ENCODE measurements at regions not wholly inside any gene's neighbourhood (a gene's known extent, or its start where the extent isn't known, plus 50 kb on each side); places are given as distances from the start of the nearest gene placed in this dataset.

GRCh38 chr13:34654203-34654602 is 287.9 kb upstream of the NBEA start:
- no peaks in the 10 kb centered on the region for H3K36me3 ChIP-seq
- H3K4me1 ChIP-seq = peaks cover 0 to 14% (median 3%) of the 10 kb centered on the region in 3 donors
- ATAC-seq = no peak
- WGBS, 2 donors (ENCODE audit: low coverage in 1 of 2) = 50 to 75% methylated on average over 1 of the region's 1 CpG
- H3K27ac ChIP-seq = no peak overlapping the region
- H3K4me3 ChIP-seq = no peak overlapping the region
- no peaks in the 10 kb centered on the region for H3K9me3 ChIP-seq
- no peak for TF ChIP-seq EP300 (IDR thresholded peaks at IDR 0.05)
- no peak for TF ChIP-seq POLR2AphosphoS5 (IDR thresholded peaks at IDR 0.05)
- no peak for TF ChIP-seq POLR2A (IDR thresholded peaks at IDR 0.05)
- no peak for TF ChIP-seq CTCF (IDR thresholded peaks at IDR 0.05)
- no peaks in the 10 kb centered on the region for H3K27me3 ChIP-seq

- H3K27ac ChIP-seq = no peak overlapping the region
- H3K9me3 ChIP-seq = no peaks in the 10 kb centered on the region
- ATAC-seq = peak; percentile 55
- no peaks in the 10 kb centered on the region for H3K36me3 ChIP-seq
- peaks cover 0 to 14% (median 3%) of the 10 kb centered on the region in 3 donors for H3K4me1 ChIP-seq
- WGBS, 2 donors (ENCODE audit: low coverage in 1 of 2) = 36 to 44% methylated on average over 5 to 6 of the region's 6 CpGs
- H3K4me3 ChIP-seq = no peak overlapping the region
- H3K27me3 ChIP-seq = no peaks in the 10 kb centered on the region
- TF ChIP-seq POLR2AphosphoS5 (IDR thresholded peaks at IDR 0.05) (peak; percentile 13), POLR2A (IDR thresholded peaks at IDR 0.05) (no peak), CTCF (IDR thresholded peaks at IDR 0.05) (no peak)
These were observed 287.4 kb upstream of the NBEA start for GRCh38 chr13:34654647-34655046.

GRCh38 chr13:34655554-34655953 is 286.5 kb upstream of the NBEA start:
- Histone ChIP-seq H3K9me3 (no peaks in the 10 kb centered on the region), H3K27me3 (no peaks in the 10 kb centered on the region), H3K4me3 (no peak overlapping the region), H3K27ac (no peak overlapping the region), H3K36me3 (no peaks in the 10 kb centered on the region), H3K4me1 (peaks cover 0 to 14% (median 3%) of the 10 kb centered on the region in 3 donors)
- no peak for ATAC-seq
- TF ChIP-seq POLR2A (IDR thresholded peaks at IDR 0.05) = no peak
- TF ChIP-seq POLR2AphosphoS5 (IDR thresholded peaks at IDR 0.05) = no peak
- TF ChIP-seq CTCF (IDR thresholded peaks at IDR 0.05) = no peak
- TF ChIP-seq EP300 (IDR thresholded peaks at IDR 0.05) = no peak

- WGBS, 2 donors (ENCODE audit: low coverage in 1 of 2) = 91 to 100% methylated on average over 1 of the region's 1 CpG
- no peak for TF ChIP-seq POLR2A (IDR thresholded peaks at IDR 0.05)
- no peak for TF ChIP-seq EP300 (IDR thresholded peaks at IDR 0.05)
- no peak for TF ChIP-seq CTCF (IDR thresholded peaks at IDR 0.05)
- no peak for TF ChIP-seq POLR2AphosphoS5 (IDR thresholded peaks at IDR 0.05)
- Histone ChIP-seq H3K4me1 (peaks cover 0 to 14% (median 3%) of the 10 kb centered on the region in 3 donors), H3K36me3 (no peaks in the 10 kb centered on the region), H3K4me3 (no peak overlapping the region), H3K27ac (no peak overlapping the region), H3K9me3 (no peaks in the 10 kb centered on the region), H3K27me3 (no peaks in the 10 kb centered on the region)
- no peak for ATAC-seq
These were observed 284.4 kb upstream of the NBEA start for GRCh38 chr13:34657716-34658115.

GRCh38 chr13:34667286-34668218 is 274.5 kb upstream of the NBEA start:
- H3K9me3 ChIP-seq = no peaks in the 10 kb centered on the region
- H3K4me1 ChIP-seq = peaks cover 0 to 6% (median 0%) of the 10 kb centered on the region in 3 donors
- H3K36me3 ChIP-seq = no peaks in the 10 kb centered on the region
- H3K4me3 ChIP-seq = no peak overlapping the region
- no peak for ATAC-seq
- no peak for TF ChIP-seq EP300 (IDR thresholded peaks at IDR 0.05)
- no peak for TF ChIP-seq POLR2A (IDR thresholded peaks at IDR 0.05)
- no peak for TF ChIP-seq CTCF (IDR thresholded peaks at IDR 0.05)
- TF ChIP-seq POLR2AphosphoS5 (IDR thresholded peaks at IDR 0.05) = no peak
- no peaks in the 10 kb centered on the region for H3K27me3 ChIP-seq
- no peak overlapping the region for H3K27ac ChIP-seq
- 77 to 78% methylated on average over 10 to 11 of the region's 11 CpGs for WGBS, 2 donors (ENCODE audit: low coverage in 1 of 2)

All from gastroesophageal sphincter (tissue), 4 donors.